ENCODE measurements at regions not wholly inside any gene's neighbourhood (a gene's known extent, or its start where the extent isn't known, plus 50 kb on each side); places are given as distances from the start of the nearest gene placed in this dataset.

GRCh38 chr6:76615395-76615794 lies 542.9 kb upstream of the IMPG1 start (continued):
- no peak for TF ChIP-seq KDM6A (CRISPR knock-in tag; IDR thresholded peaks at IDR 0.05; ENCODE audit: low read depth)

GRCh38 chr6:76612954-76613353 lies 540.5 kb upstream of the IMPG1 start:
- intact Hi-C loops (cut with micrococcal nuclease; ENCODE audit: unreplicated experiment) (no loop called here), in situ Hi-C loops (cut with HindIII; ENCODE audit: extremely low pct_ligation_motif_present, low pct_unique_long_range_greater_than_20kb) (no loop called here)
- CTCF ChIA-PET (ENCODE audit: low intra/inter-chr PET ratio, low total read pairs), result no interaction called here
- no peak overlapping the region for H3K27ac ChIP-seq (ENCODE audit: extremely low read length, insufficient read depth, low read length)
- 0% methylated on average over 1 of the region's 1 CpG for WGBS (ENCODE audit: low lambda C conversion rate)
- H3K27me3 ChIP-seq (ENCODE audit: control insufficient read depth in 1 of 2, insufficient read depth in 2 of 2, low read length in 2 of 2), result no peaks in the 10 kb centered on the region
- FAIRE-seq (no peak), ATAC-seq (no peak), DNase-seq (ENCODE audit: low spot score) (no peak)
- H2AFZ ChIP-seq (ENCODE audit: low read length), result no peak overlapping the region
- no peaks in the 10 kb centered on the region; the same call in 1 of the 2 replicates for H4K20me1 ChIP-seq (ENCODE audit: insufficient read depth, low read length)
- H3K79me2 ChIP-seq (ENCODE audit: insufficient read depth, low read length), result no peaks in the 10 kb centered on the region
- TF ChIP-seq ZNF362 (CRISPR knock-in tag; IDR thresholded peaks at IDR 0.05; ENCODE audit: borderline replicate concordance), result no peak
- no peak for TF ChIP-seq NKX3-1 (CRISPR knock-in tag; IDR thresholded peaks at IDR 0.05)
- TF ChIP-seq ZFP62 (CRISPR knock-in tag; IDR thresholded peaks at IDR 0.05), result no peak
- TF ChIP-seq ZNF383 (CRISPR knock-in tag; IDR thresholded peaks at IDR 0.05; ENCODE audit: borderline replicate concordance), result no peak
- no peak for TF ChIP-seq ZNF274 (CRISPR knock-in tag; IDR thresholded peaks at IDR 0.05)
- TF ChIP-seq ZNF800 (CRISPR knock-in tag; IDR thresholded peaks at IDR 0.05), result no peak
- no peak for TF ChIP-seq ZBTB3 (CRISPR knock-in tag; IDR thresholded peaks at IDR 0.05; ENCODE audit: borderline replicate concordance, low read depth)
- no TSS peak for BruUV-seq (replicated peaks)
- H3K4me1 ChIP-seq (ENCODE audit: insufficient read depth, low read length), result no peaks in the 10 kb centered on the region
- no peaks in the 10 kb centered on the region for H3K36me3 ChIP-seq (replicated peaks in 1 of 2; ENCODE audit: control insufficient read depth in 1 of 2, insufficient read depth in 2 of 2, low read length in 2 of 2)
- no peak overlapping the region for H3K4me3 ChIP-seq (replicated peaks in 1 of 3; ENCODE audit: insufficient read depth in 1 of 3, low read depth in 2 of 3, low read length in 3 of 3)
- POLR2A ChIA-PET, result no interaction called here
- H3K4me2 ChIP-seq (ENCODE audit: low read depth, low read length), result no peak overlapping the region
- H3K9ac ChIP-seq (ENCODE audit: insufficient read depth, low read depth, low read length), result no peak overlapping the region
- H3K9me3 ChIP-seq (ENCODE audit: low read length), result no peaks in the 10 kb centered on the region

Data from HepG2 (cell line).